IMR-90 (cell line): ENCODE measurements at regions not wholly inside any gene's neighbourhood (a gene's known extent, or its start where the extent isn't known, plus 50 kb on each side); places are given as distances from the start of the nearest gene placed in this dataset.

Experiments used
- ATAC-seq: fragments of 200-7000 bp; cut with Tn5 transposase; 2 replicates; pipeline ENCODE4 v1.9.1; 2020; ENCODE audit warnings: low read depth, mild to moderate bottlenecking, moderate library complexity
- BruUV-seq: library from RNA; stranded (reverse); fragments of 400-500 nt; replicated peaks from 2 replicates; lab custom pipeline; 2021; lab: Mats Ljungman, UMichigan
- CTCF ChIA-PET: fragments of 300-600 bp; formaldehyde crosslinking; extraction: SDS; loops from one replicate; lab custom pipeline; 2021; ENCODE audit warnings: antibody characterized with exemption; lab: Yijun Ruan, JAX
- POLR2A ChIA-PET: fragments of 300-600 bp; sonication (Branson Sonifier 250); formaldehyde crosslinking; loops from one replicate; lab custom pipeline; 2022; ENCODE audit warnings: antibody characterized with exemption; ENCODE audit not compliant: unreplicated experiment; lab: Charles Lee
- DNase-seq: peaks from one replicate; pipeline ENCODE4 v3.0.0; 2013
- H2AFZ ChIP-seq: replicated peaks from 2 replicates; pipeline ENCODE3; 2013; ENCODE audit warnings: low read length, mild to moderate bottlenecking; ENCODE audit not compliant: poor library complexity
- H2AK5ac ChIP-seq: 2 replicates; pipeline ENCODE4 v1.6.1; 2013; ENCODE audit warnings: low read depth, low read length, inconsistent platforms
- H2AK9ac ChIP-seq: replicated peaks from 2 replicates; pipeline ENCODE3; 2013; ENCODE audit warnings: mild to moderate bottlenecking, low read depth, low read length, moderate library complexity; ENCODE audit not compliant: poor library complexity
- H2BK120ac ChIP-seq: 2 replicates; pipeline ENCODE4 v1.6.1; 2013; ENCODE audit warnings: low read depth, low read length, inconsistent platforms
- H2BK15ac ChIP-seq: 3 replicates; pipeline ENCODE4 v1.6.1; 2013; ENCODE audit warnings: low read depth, low read length, inconsistent platforms
- H2BK20ac ChIP-seq: 2 replicates; pipeline ENCODE4 v1.6.1; 2013; ENCODE audit warnings: low read depth, mild to moderate bottlenecking, inconsistent platforms, low read length, moderate library complexity
- H2BK5ac ChIP-seq: 2 replicates; pipeline ENCODE4 v1.6.1; 2013; ENCODE audit warnings: mild to moderate bottlenecking, low read depth, low read length, inconsistent platforms; ENCODE audit not compliant: poor library complexity, severe bottlenecking
- H3K14ac ChIP-seq: replicated peaks from 2 replicates; pipeline ENCODE4 v1.6.1; 2013; ENCODE audit warnings: low read depth, low read length, inconsistent platforms
- H3K18ac ChIP-seq: 2 replicates; pipeline ENCODE4 v1.6.1; 2013; ENCODE audit warnings: low read depth, low read length, control low read depth
- H3K23ac ChIP-seq: 2 replicates; pipeline ENCODE4 v1.6.1; 2013; ENCODE audit warnings: low read depth, low read length, inconsistent platforms
- H3K27ac ChIP-seq: 2 replicates; pipeline ENCODE4 v1.5.1; 2013; ENCODE audit warnings: mild to moderate bottlenecking, control low read depth, low read length; ENCODE audit not compliant: insufficient read depth
- H3K27me3 ChIP-seq: 2 replicates; pipeline ENCODE4 v1.6.1; 2013; ENCODE audit warnings: low read length; ENCODE audit not compliant: control insufficient read depth, insufficient read depth
- H3K36me3 ChIP-seq: 2 replicates; pipeline ENCODE4 v1.6.1; 2013; ENCODE audit warnings: low read length, mixed read lengths; ENCODE audit not compliant: control insufficient read depth, insufficient read depth
- H3K4ac ChIP-seq: 2 replicates; pipeline ENCODE4 v1.6.1; 2013; ENCODE audit warnings: low read depth, low read length, inconsistent platforms
- H3K4me1 ChIP-seq: 2 replicates; pipeline ENCODE4 v1.6.1; 2013; ENCODE audit warnings: low read length, mixed read lengths; ENCODE audit not compliant: control insufficient read depth, insufficient read depth
- H3K4me2 ChIP-seq: 2 replicates; pipeline ENCODE4 v1.6.1; 2013; ENCODE audit warnings: low read depth, mild to moderate bottlenecking, control low read depth, low read length, moderate library complexity
- H3K4me3 ChIP-seq: 2 replicates; pipeline ENCODE4 v1.5.1; 2013; ENCODE audit warnings: low read depth, mild to moderate bottlenecking, control low read depth, low read length, moderate library complexity; ENCODE audit not compliant: insufficient read depth
- H3K56ac ChIP-seq: 2 replicates; pipeline ENCODE4 v1.6.1; 2013; ENCODE audit warnings: low read length, inconsistent platforms; ENCODE audit not compliant: insufficient read depth; ENCODE audit errors: extremely low read depth
- H3K79me1 ChIP-seq, 2 experiments: 2 replicates each; pipeline ENCODE4 v1.6.1; 2013; ENCODE audit warnings: low read length in 2 of 2, inconsistent platforms in 1 of 2, low read depth in 1 of 2
- H3K9ac ChIP-seq: 2 replicates; pipeline ENCODE4 v1.6.1; 2013; ENCODE audit warnings: low read depth, low read length, control low read depth
- H3K9me1 ChIP-seq: 2 replicates; pipeline ENCODE4 v1.6.1; 2013; ENCODE audit warnings: low read length, inconsistent platforms; ENCODE audit not compliant: insufficient read depth
- H3K9me3 ChIP-seq: 2 replicates; pipeline ENCODE4 v1.6.1; 2013; ENCODE audit warnings: low read length; ENCODE audit not compliant: control insufficient read depth, insufficient read depth
- H4K20me1 ChIP-seq: 2 replicates; pipeline ENCODE4 v1.6.1; 2013; ENCODE audit warnings: low read length, inconsistent platforms; ENCODE audit not compliant: insufficient read depth
- H4K5ac ChIP-seq: 2 replicates; pipeline ENCODE4 v1.6.1; 2013; ENCODE audit warnings: mild to moderate bottlenecking, low read depth, low read length, control low read depth
- H4K8ac ChIP-seq, 2 experiments: 2 replicates each; pipeline ENCODE4 v1.6.1; 2013; ENCODE audit warnings: low read depth in 2 of 2, low read length in 2 of 2, control low read depth in 1 of 2, inconsistent platforms in 1 of 2
- H4K91ac ChIP-seq: 2 replicates; pipeline ENCODE4 v1.6.1; 2013; ENCODE audit warnings: low read depth, low read length, inconsistent platforms; ENCODE audit not compliant: insufficient read depth
- CEBPB ChIP-seq: IDR thresholded peaks from 2 replicates; pipeline ENCODE4 v1.6.1; 2012; ENCODE audit warnings: low read depth, low read length, improper control_type of control experiment
- FOS ChIP-seq: fragments of 150-350 bp; IDR thresholded peaks from 2 replicates; pipeline ENCODE4 v1.6.1; 2016; ENCODE audit warnings: low read depth, low read length
- MAFK ChIP-seq: IDR thresholded peaks from 2 replicates; pipeline ENCODE4 v1.6.1; 2012; ENCODE audit warnings: low read depth, low read length, improper control_type of control experiment
- MXI1 ChIP-seq: IDR thresholded peaks from 2 replicates; pipeline ENCODE4 v1.6.1; 2012; ENCODE audit warnings: low read depth, mild to moderate bottlenecking, low read length, moderate library complexity, borderline replicate concordance
- WGBS, 2 experiments: methylation state at CpG; one replicate each; pipeline versions ENCODE4 v1.1.5 to v1.1.7; 2013; ENCODE audit warnings: missing lambda C conversion rate in 2 of 2; ENCODE audit not compliant: insufficient read length in 1 of 2; ENCODE audit errors: extremely low coverage in 2 of 2; 5-methylcytosine and 5-hydroxymethylcytosine counted together
- dilution Hi-C: fragments of 300-500 bp; cut with HindIII; formaldehyde crosslinking; loops from one replicate; pipeline ENCODE4 v1.14.3; 2018; ENCODE audit warnings: low sequenced_read_pairs; ENCODE audit not compliant: unreplicated experiment
- in situ Hi-C: fragments of 300-500 bp; cut with MboI; formaldehyde crosslinking; loops from 3 replicates; pipeline ENCODE4 v1.14.3; 2019; ENCODE audit warnings: low sequenced_read_pairs, inconsistent platforms, mixed read lengths
- intact Hi-C: fragments of 100-400 bp; cut with micrococcal nuclease; formaldehyde crosslinking; loops from 2 replicates; pipeline ENCODE4 v1.10.0; 2022

DNA sequence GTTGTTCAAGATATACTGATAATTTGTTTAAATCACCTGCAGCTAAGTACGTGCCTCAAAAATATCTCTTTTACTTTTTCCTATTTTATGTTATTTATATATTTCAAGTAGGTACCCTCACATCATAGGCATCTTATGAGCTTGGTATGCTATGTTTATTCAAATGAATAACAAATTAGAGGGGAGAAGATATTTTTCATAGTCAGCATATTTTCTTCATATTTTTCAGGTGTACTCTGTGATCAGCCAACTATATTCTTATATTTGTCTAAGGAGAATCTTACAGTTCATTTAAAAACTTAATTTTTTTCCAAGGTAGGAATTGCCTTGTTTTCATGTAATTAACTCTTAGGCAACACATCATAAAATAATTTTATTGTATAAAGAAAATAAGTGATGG, 421.1 kb upstream of the GRM7 start:
- Histone ChIP-seq H2BK15ac (no peak overlapping the region), H3K79me1 (no peaks in the 10 kb centered on the region), H3K4me3 (no peak overlapping the region), H3K56ac (no peak overlapping the region), H2BK20ac (no peak overlapping the region), H3K4me1 (no peaks in the 10 kb centered on the region), H2AK9ac (no peak overlapping the region), H4K5ac (no peak overlapping the region), H3K27me3 (no peaks in the 10 kb centered on the region), H2AFZ (no peak overlapping the region), H3K9me1 (no peaks in the 10 kb centered on the region), H4K20me1 (no peaks in the 10 kb centered on the region), H3K14ac (no peak overlapping the region), H4K8ac (no peak overlapping the region), H3K36me3 (no peaks in the 10 kb centered on the region), H2AK5ac (no peak overlapping the region), H3K4me2 (no peak overlapping the region), H3K4ac (no peak overlapping the region), H2BK120ac (no peak overlapping the region), H3K18ac (no peak overlapping the region), H3K27ac (no peak overlapping the region), H2BK5ac (no peak overlapping the region), H4K91ac (no peak overlapping the region), H3K23ac (no peak overlapping the region), H3K9ac (no peak overlapping the region), H3K9me3 (peaks cover 7% of the 10 kb centered on the region; the same call in 1 of the 2 replicates)
- ChIA-PET CTCF (no interaction called here), POLR2A (no interaction called here)
- BruUV-seq = no TSS peak
- WGBS, 2 experiments = no CpG with 5 or more reads among the region's 1 CpG
- intact Hi-C loops (no loop called here), dilution Hi-C loops (no loop called here), in situ Hi-C loops (no loop called here)
- no peak for DNase-seq
- TF ChIP-seq FOS (no peak), MXI1 (no peak), CEBPB (no peak), MAFK (peak; percentile 91)
- no peak for ATAC-seq
